Lung microvascular endothelial cell (primary cell): ENCODE measurements at regions not wholly inside any gene's neighbourhood (a gene's known extent, or its start where the extent isn't known, plus 50 kb on each side); places are given as distances from the start of the nearest gene placed in this dataset.

Experiments
- DNase-seq, 2 donors: peaks; one replicate each; pipeline versions ENCODE4 v3.0.0 to v3.0.0-alpha.2; 2010; ENCODE audit warnings: low read depth in 2 of 2

DNA sequence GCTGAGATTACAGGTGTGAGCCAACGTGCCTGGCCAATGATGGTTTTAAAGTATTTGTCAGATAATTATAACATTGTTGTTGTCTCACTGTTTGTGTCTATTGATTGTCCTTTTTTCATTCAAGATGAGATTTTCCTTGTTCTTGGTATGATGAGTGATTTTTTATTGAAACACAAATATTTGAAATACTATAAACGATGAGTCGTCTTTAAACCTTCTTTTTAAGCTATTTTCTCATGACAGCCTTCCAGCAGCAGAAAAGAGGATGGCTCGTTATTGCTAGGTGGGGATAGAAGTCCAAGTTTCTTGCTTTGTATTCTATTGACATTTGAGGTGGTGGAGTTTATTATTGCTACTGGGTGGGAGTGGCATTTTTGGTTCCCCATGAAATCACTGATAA is 61.7 kb upstream of the MDFIC2 start:
- no peak for DNase-seq
